ENCODE measurements at regions not wholly inside any gene's neighbourhood (a gene's known extent, or its start where the extent isn't known, plus 50 kb on each side); places are given as distances from the start of the nearest gene placed in this dataset.

DNA sequence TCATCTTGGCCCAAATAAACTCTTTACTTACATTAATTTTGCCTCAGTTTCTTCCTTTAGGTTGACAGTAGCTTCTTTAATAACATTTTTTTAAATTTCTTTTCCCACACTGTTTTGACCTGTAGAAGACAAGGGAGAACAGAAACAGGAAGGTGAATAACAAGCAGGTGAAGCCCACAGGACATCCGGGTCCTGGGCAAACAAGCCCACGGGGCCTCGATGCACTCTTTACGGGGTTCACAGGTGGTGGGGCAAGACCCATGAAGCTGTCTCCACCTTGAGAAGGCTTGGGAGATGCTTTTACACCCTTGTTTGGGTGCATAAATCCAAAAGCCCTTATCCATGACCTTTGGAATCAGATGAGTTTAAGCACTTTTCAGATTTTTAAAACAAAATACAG is 301.0 kb upstream of the MGAT5 start:
- H3K9ac ChIP-seq (ENCODE audit: low read depth in 1 of 3, low read length in 3 of 3), result no peak overlapping the region
- no peaks in the 10 kb centered on the region for H3K4me1 ChIP-seq (ENCODE audit: control insufficient read depth in 3 of 3, insufficient read depth in 3 of 3, low read length in 3 of 3)
- peaks cover 0 to 1% (median 0%) of the 10 kb centered on the region in 3 donors for H3K9me3 ChIP-seq (ENCODE audit: control insufficient read depth in 3 of 3, low read length in 3 of 3)
- no peaks in the 10 kb centered on the region for H3K36me3 ChIP-seq (ENCODE audit: control insufficient read depth in 3 of 3, insufficient read depth in 3 of 3, low read length in 3 of 3)
- H3K27me3 ChIP-seq (ENCODE audit: control insufficient read depth in 3 of 3, insufficient read depth in 3 of 3, low read length in 3 of 3), result peaks cover 0 to 4% (median 3%) of the 10 kb centered on the region in 3 donors
- no peak overlapping the region for H3K4me3 ChIP-seq (ENCODE audit: low read length in 3 of 3)
- no peak overlapping the region for H3K27ac ChIP-seq (ENCODE audit: low read depth, low read length)

- Histone ChIP-seq H3K27ac (ENCODE audit: low read depth, low read length) (no peak overlapping the region), H3K9me3 (ENCODE audit: control insufficient read depth in 3 of 3, low read length in 3 of 3) (peaks cover 0 to 1% (median 0%) of the 10 kb centered on the region in 3 donors), H3K27me3 (ENCODE audit: control insufficient read depth in 3 of 3, insufficient read depth in 3 of 3, low read length in 3 of 3) (peaks cover 0 to 4% (median 3%) of the 10 kb centered on the region in 3 donors), H3K36me3 (ENCODE audit: control insufficient read depth in 3 of 3, insufficient read depth in 3 of 3, low read length in 3 of 3) (no peaks in the 10 kb centered on the region), H3K4me1 (ENCODE audit: control insufficient read depth in 3 of 3, insufficient read depth in 3 of 3, low read length in 3 of 3) (no peaks in the 10 kb centered on the region), H3K9ac (ENCODE audit: low read depth in 1 of 3, low read length in 3 of 3) (no peak overlapping the region), H3K4me3 (ENCODE audit: low read length in 3 of 3) (no peak overlapping the region)
Measured at GRCh38 chr2:133953524-133953923, 300.3 kb upstream of the MGAT5 start.

- Histone ChIP-seq H3K27ac (ENCODE audit: low read depth, low read length) (no peak overlapping the region), H3K36me3 (ENCODE audit: control insufficient read depth in 3 of 3, insufficient read depth in 3 of 3, low read length in 3 of 3) (no peaks in the 10 kb centered on the region), H3K9me3 (ENCODE audit: control insufficient read depth in 3 of 3, low read length in 3 of 3) (no peaks in the 10 kb centered on the region), H3K27me3 (ENCODE audit: control insufficient read depth in 3 of 3, insufficient read depth in 3 of 3, low read length in 3 of 3) (peaks cover 0 to 4% (median 3%) of the 10 kb centered on the region in 3 donors), H3K4me1 (ENCODE audit: control insufficient read depth in 3 of 3, insufficient read depth in 3 of 3, low read length in 3 of 3) (no peaks in the 10 kb centered on the region), H3K4me3 (ENCODE audit: low read length in 3 of 3) (no peak overlapping the region), H3K9ac (ENCODE audit: low read depth in 1 of 3, low read length in 3 of 3) (no peak overlapping the region)
Measured at GRCh38 chr2:133954636-133955035, 299.2 kb upstream of the MGAT5 start.

- H3K9ac ChIP-seq (ENCODE audit: low read depth in 1 of 3, low read length in 3 of 3), result no peak overlapping the region
- H3K4me3 ChIP-seq (ENCODE audit: low read length in 3 of 3), result no peak overlapping the region
- H3K4me1 ChIP-seq (ENCODE audit: control insufficient read depth in 3 of 3, insufficient read depth in 3 of 3, low read length in 3 of 3), result no peaks in the 10 kb centered on the region
- H3K27me3 ChIP-seq (ENCODE audit: control insufficient read depth in 3 of 3, insufficient read depth in 3 of 3, low read length in 3 of 3), result peaks cover 0 to 4% (median 3%) of the 10 kb centered on the region in 3 donors
- H3K27ac ChIP-seq (ENCODE audit: low read depth, low read length), result no peak overlapping the region
- H3K36me3 ChIP-seq (ENCODE audit: control insufficient read depth in 3 of 3, insufficient read depth in 3 of 3, low read length in 3 of 3), result no peaks in the 10 kb centered on the region
- H3K9me3 ChIP-seq (ENCODE audit: control insufficient read depth in 3 of 3, low read length in 3 of 3), result no peaks in the 10 kb centered on the region
Measured at GRCh38 chr2:133955169-133955568, 298.7 kb upstream of the MGAT5 start.

- Histone ChIP-seq H3K9me3 (ENCODE audit: control insufficient read depth in 3 of 3, low read length in 3 of 3) (no peaks in the 10 kb centered on the region), H3K27ac (ENCODE audit: low read depth, low read length) (no peak overlapping the region), H3K4me3 (ENCODE audit: low read length in 3 of 3) (no peak overlapping the region), H3K27me3 (ENCODE audit: control insufficient read depth in 3 of 3, insufficient read depth in 3 of 3, low read length in 3 of 3) (peaks cover 0 to 4% (median 3%) of the 10 kb centered on the region in 3 donors), H3K9ac (ENCODE audit: low read depth in 1 of 3, low read length in 3 of 3) (no peak overlapping the region), H3K4me1 (ENCODE audit: control insufficient read depth in 3 of 3, insufficient read depth in 3 of 3, low read length in 3 of 3) (no peaks in the 10 kb centered on the region), H3K36me3 (ENCODE audit: control insufficient read depth in 3 of 3, insufficient read depth in 3 of 3, low read length in 3 of 3) (no peaks in the 10 kb centered on the region)
Measured at GRCh38 chr2:133956434-133956935, 297.4 kb upstream of the MGAT5 start.

DNA sequence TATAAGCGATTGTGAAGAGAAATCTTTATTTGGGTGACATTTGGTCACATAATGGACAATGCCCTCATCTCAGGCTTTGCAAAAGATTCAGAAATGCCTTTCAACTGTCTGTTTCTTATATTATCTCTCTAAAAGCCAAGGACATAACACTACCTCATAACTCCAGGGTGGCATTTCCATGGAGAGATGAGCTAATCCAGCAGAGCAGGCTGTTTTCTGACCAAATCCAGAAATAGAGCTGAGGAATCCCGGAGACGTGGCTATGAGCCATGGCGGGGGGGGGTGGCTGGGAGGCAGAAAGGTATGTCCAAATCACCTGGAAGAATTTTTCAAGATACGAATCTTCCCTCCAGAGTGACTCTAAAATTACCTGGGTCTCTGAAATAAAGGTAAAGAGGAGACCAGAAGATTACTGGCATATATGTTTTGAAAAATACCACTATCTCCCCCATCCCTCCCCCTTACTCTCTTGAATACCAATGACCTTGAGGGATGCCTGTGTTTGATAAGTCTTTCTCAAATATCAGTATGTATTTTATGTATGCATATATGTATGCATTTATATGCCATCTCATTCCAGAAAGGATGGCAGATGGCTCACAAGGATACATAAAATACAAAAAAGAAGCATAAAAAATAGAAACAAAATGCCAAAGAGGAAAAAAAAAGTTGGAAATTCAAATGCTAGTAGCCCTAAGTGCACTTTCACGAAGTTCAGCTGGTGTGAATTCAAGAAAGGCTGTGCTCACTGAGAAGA is 296.0 kb upstream of the MGAT5 start:
- no peak overlapping the region for H3K4me3 ChIP-seq (ENCODE audit: low read length in 3 of 3)
- H3K9ac ChIP-seq (ENCODE audit: low read depth in 1 of 3, low read length in 3 of 3), result no peak overlapping the region
- H3K27me3 ChIP-seq (ENCODE audit: control insufficient read depth in 3 of 3, insufficient read depth in 3 of 3, low read length in 3 of 3), result peaks cover 0 to 4% (median 3%) of the 10 kb centered on the region in 3 donors
- H3K27ac ChIP-seq (ENCODE audit: low read depth, low read length), result no peak overlapping the region
- no peaks in the 10 kb centered on the region for H3K4me1 ChIP-seq (ENCODE audit: control insufficient read depth in 3 of 3, insufficient read depth in 3 of 3, low read length in 3 of 3)
- H3K36me3 ChIP-seq (ENCODE audit: control insufficient read depth in 3 of 3, insufficient read depth in 3 of 3, low read length in 3 of 3), result no peaks in the 10 kb centered on the region
- H3K9me3 ChIP-seq (ENCODE audit: control insufficient read depth in 3 of 3, low read length in 3 of 3), result no peaks in the 10 kb centered on the region

GRCh38 chr2:133959066-133959465 is 294.8 kb upstream of the MGAT5 start:
- no peak overlapping the region for H3K4me3 ChIP-seq (ENCODE audit: low read length in 3 of 3)
- no peak overlapping the region for H3K27ac ChIP-seq (ENCODE audit: low read depth, low read length)
- peaks cover 0 to 4% (median 3%) of the 10 kb centered on the region in 3 donors for H3K27me3 ChIP-seq (ENCODE audit: control insufficient read depth in 3 of 3, insufficient read depth in 3 of 3, low read length in 3 of 3)
- H3K9ac ChIP-seq (ENCODE audit: low read depth in 1 of 3, low read length in 3 of 3), result no peak overlapping the region
- no peaks in the 10 kb centered on the region for H3K36me3 ChIP-seq (ENCODE audit: control insufficient read depth in 3 of 3, insufficient read depth in 3 of 3, low read length in 3 of 3)
- H3K4me1 ChIP-seq (ENCODE audit: control insufficient read depth in 3 of 3, insufficient read depth in 3 of 3, low read length in 3 of 3), result no peaks in the 10 kb centered on the region
- no peaks in the 10 kb centered on the region for H3K9me3 ChIP-seq (ENCODE audit: control insufficient read depth in 3 of 3, low read length in 3 of 3)

DNA sequence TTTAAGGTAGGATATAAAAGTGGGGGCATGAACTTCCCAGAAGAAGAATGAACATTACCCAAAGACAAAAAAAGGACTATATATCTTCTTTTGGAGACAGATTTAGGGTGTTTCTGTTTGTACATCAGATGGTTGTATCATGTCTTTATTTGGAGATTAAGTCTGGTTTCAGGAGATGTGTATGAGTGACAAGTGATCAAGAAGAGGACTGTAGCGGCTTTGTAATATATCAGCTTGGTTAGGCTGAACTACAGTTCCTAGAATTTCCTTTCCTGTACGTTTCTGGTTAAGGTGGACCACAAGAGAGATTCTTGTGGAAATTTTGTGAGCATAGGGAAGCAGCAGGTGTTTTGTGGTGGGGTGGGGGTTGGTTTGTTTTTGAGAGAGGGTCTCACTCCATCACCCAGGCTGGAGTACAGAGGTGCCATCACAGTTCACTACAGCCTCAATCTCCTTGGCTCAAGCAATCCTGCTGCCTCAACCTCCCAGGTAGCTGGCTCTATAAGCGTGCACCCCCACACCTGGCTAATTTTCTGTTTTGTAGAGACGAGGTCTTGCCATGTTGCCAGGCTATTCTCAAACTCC is 287.1 kb upstream of the MGAT5 start:
- Histone ChIP-seq H3K4me3 (ENCODE audit: low read length in 3 of 3) (no peak overlapping the region), H3K27me3 (ENCODE audit: control insufficient read depth in 3 of 3, insufficient read depth in 3 of 3, low read length in 3 of 3) (peaks cover 0 to 6% (median 0%) of the 10 kb centered on the region in 3 donors), H3K4me1 (ENCODE audit: control insufficient read depth in 3 of 3, insufficient read depth in 3 of 3, low read length in 3 of 3) (no peaks in the 10 kb centered on the region), H3K9ac (ENCODE audit: low read depth in 1 of 3, low read length in 3 of 3) (no peak overlapping the region), H3K9me3 (ENCODE audit: control insufficient read depth in 3 of 3, low read length in 3 of 3) (no peaks in the 10 kb centered on the region), H3K36me3 (ENCODE audit: control insufficient read depth in 3 of 3, insufficient read depth in 3 of 3, low read length in 3 of 3) (no peaks in the 10 kb centered on the region), H3K27ac (ENCODE audit: low read depth, low read length) (no peak overlapping the region)

- Histone ChIP-seq H3K27ac (ENCODE audit: low read depth, low read length) (no peak overlapping the region), H3K36me3 (ENCODE audit: control insufficient read depth in 3 of 3, insufficient read depth in 3 of 3, low read length in 3 of 3) (no peaks in the 10 kb centered on the region), H3K4me3 (ENCODE audit: low read length in 3 of 3) (no peak overlapping the region), H3K4me1 (ENCODE audit: control insufficient read depth in 3 of 3, insufficient read depth in 3 of 3, low read length in 3 of 3) (no peaks in the 10 kb centered on the region), H3K9me3 (ENCODE audit: control insufficient read depth in 3 of 3, low read length in 3 of 3) (no peaks in the 10 kb centered on the region), H3K9ac (ENCODE audit: low read depth in 1 of 3, low read length in 3 of 3) (no peak overlapping the region), H3K27me3 (ENCODE audit: control insufficient read depth in 3 of 3, insufficient read depth in 3 of 3, low read length in 3 of 3) (peaks cover 0 to 6% (median 0%) of the 10 kb centered on the region in 3 donors)
Measured at GRCh38 chr2:133967326-133967725, 286.5 kb upstream of the MGAT5 start.

DNA sequence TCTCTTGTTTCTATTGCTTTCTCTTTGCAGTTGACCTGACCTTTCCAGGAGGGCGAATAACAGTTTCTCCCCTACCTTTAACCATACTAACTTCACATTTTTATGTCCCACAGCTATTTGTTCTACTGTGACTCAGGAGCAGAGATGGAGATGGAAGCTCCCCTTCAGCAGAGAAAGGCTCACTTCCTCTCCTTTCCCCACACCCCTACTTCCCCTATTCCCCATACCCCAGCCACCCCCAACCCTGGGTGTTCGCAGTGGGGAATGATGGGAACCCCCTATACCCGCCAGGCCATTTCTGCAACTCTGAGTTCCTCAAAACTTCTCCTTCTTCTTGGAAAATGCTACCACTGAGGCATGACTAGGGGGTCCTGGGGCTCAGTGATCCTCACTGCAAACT is 285.4 kb upstream of the MGAT5 start:
- Histone ChIP-seq H3K4me1 (ENCODE audit: control insufficient read depth in 3 of 3, insufficient read depth in 3 of 3, low read length in 3 of 3) (peaks cover 6 to 8% (median 7%) of the 10 kb centered on the region in 3 donors), H3K36me3 (ENCODE audit: control insufficient read depth in 3 of 3, insufficient read depth in 3 of 3, low read length in 3 of 3) (no peaks in the 10 kb centered on the region), H3K9me3 (ENCODE audit: control insufficient read depth in 3 of 3, low read length in 3 of 3) (no peaks in the 10 kb centered on the region), H3K4me3 (ENCODE audit: low read length in 3 of 3) (no peak overlapping the region), H3K9ac (ENCODE audit: low read depth in 1 of 3, low read length in 3 of 3) (no peak overlapping the region), H3K27ac (ENCODE audit: low read depth, low read length) (no peak overlapping the region), H3K27me3 (ENCODE audit: control insufficient read depth in 3 of 3, insufficient read depth in 3 of 3, low read length in 3 of 3) (peaks cover 0 to 6% (median 0%) of the 10 kb centered on the region in 3 donors)
